Activated CD8-positive, alpha-beta memory T cell treated with anti-CD3 and anti-CD28 coated beads for 36 hours (primary cell): ENCODE measurements at regions not wholly inside any gene's neighbourhood (a gene's known extent, or its start where the extent isn't known, plus 50 kb on each side); places are given as distances from the start of the nearest gene placed in this dataset.

Experiments
- CTCF ChIA-PET: fragments of 350-600 bp; sonication (Branson Sonifier 250); formaldehyde crosslinking; loops from one replicate; lab custom pipeline; 2021; ENCODE audit warnings: antibody characterized with exemption; lab: Charles Lee
- POLR2A ChIA-PET: fragments of 350-600 bp; sonication (Branson Sonifier 250); formaldehyde crosslinking; loops from one replicate; lab custom pipeline; 2021; ENCODE audit warnings: antibody characterized with exemption; lab: Charles Lee

DNA sequence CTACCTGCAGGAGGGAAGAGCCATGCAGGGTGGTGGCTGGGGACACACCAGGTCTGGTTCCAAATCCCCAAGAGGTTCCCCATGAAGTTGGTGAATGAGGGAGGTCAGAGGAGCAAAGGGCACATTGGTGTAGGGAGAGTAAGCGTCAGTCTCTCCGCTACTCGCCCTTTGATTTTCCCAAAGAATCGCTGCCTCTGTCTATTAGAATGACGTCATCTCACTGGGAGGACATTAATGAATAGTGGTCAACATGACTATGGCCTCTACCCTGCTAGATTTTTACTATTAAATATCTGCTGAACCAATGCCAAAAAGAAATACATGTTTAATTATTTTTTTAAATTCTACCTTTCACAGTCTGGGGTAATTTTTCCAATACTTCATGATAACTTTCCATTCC is 109.6 kb upstream of the SNTG2 start:
- ChIA-PET CTCF (no interaction called here), POLR2A (no interaction called here)

DNA sequence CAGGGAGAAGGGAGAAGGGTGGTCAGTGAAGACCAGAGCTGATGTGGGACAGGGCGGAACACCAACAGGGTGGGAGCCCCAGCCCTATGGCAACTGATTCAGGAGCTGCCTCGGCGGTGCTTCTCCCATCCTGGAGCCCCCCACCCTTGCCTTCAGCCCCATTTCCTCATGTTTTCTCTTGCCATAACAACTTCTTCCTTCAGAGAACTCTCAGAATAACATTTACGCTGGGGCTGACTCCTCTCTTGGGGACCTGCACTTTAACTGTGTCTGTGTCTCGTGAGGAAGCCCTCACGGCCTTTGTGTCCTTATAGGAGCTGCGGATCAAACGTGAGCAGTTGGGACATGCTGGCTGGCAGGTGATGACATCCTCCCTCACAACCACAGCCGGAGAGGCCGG is 116.4 kb upstream of the SNTG2 start:
- POLR2A ChIA-PET, result no interaction called here
- CTCF ChIA-PET, result no interaction called here

DNA sequence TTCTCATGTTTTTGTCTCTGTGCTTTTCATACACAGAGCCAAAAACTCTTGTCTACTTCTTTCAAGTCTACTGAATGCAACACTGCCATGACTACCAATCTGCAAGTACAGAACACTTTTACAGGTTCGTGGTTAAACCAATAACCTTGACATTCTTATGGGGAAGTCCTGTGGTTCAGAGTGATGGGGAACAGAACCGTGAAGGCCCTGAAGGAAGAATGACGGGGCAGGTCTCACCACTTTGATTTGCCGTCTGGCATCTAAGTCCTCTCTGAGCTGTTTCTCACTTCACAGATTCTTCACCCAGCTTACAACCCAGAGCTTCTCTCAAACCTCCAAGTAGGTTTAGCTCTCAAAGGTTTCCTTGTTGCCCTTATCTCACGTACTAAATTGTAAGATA is 117.5 kb upstream of the SNTG2 start:
- POLR2A ChIA-PET, result no interaction called here
- CTCF ChIA-PET, result no interaction called here

DNA sequence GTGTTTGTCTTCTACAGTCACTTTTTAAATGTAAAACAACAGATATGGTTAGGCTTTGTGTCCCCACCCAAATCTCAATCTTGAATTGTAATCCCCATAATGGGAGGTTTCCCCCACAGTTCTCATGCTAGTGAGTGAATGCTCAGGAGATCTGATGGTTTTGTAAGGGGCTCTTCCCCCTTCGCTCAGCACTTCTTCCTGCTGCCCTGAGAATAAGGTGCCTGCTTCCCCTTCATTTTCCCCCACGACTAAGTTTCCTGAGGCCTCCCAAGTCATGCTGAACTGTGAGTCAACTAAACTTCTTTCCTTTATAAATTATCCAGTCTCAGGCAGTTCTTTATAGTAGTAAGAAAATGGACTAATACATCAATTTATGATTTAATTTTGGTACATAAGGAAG is 118.0 kb upstream of the SNTG2 start:
- POLR2A ChIA-PET, result no interaction called here
- CTCF ChIA-PET, result no interaction called here

DNA sequence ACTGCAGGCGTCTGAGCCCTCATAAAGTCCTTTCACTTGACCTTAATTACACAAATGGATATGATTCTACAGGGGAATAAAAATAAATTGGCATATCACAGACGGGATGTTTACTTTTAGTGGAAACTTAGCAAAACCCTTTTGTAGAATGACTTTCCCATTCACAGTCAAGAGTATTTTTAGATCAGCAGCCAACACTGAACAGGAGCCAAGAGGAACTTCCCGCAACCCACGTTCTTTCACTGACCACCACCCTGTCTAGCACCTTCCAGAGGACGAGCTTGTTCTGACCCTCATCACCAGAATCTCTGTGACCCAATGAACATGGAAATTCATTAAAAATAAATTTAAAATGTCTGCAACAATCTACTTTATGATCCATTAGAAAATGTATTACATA is 119.0 kb upstream of the SNTG2 start:
- POLR2A ChIA-PET, result no interaction called here
- CTCF ChIA-PET, result no interaction called here

DNA sequence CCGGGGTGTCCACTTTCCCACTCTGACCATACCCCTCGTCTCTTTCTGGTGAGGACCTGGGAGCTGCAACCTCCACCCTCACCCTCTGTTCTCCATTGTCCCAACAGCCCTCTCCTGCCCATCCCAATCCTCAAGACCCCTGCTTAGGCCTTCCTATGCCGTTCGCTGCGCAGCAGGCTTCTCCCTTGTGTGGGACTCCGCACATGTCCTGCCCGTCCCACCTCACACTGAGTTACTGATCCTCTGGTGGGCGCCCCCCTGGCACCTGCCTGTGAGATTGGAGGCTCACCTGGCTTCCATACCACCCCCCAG is 119.5 kb upstream of the SNTG2 start:
- POLR2A ChIA-PET, result no interaction called here
- CTCF ChIA-PET, result no interaction called here

DNA sequence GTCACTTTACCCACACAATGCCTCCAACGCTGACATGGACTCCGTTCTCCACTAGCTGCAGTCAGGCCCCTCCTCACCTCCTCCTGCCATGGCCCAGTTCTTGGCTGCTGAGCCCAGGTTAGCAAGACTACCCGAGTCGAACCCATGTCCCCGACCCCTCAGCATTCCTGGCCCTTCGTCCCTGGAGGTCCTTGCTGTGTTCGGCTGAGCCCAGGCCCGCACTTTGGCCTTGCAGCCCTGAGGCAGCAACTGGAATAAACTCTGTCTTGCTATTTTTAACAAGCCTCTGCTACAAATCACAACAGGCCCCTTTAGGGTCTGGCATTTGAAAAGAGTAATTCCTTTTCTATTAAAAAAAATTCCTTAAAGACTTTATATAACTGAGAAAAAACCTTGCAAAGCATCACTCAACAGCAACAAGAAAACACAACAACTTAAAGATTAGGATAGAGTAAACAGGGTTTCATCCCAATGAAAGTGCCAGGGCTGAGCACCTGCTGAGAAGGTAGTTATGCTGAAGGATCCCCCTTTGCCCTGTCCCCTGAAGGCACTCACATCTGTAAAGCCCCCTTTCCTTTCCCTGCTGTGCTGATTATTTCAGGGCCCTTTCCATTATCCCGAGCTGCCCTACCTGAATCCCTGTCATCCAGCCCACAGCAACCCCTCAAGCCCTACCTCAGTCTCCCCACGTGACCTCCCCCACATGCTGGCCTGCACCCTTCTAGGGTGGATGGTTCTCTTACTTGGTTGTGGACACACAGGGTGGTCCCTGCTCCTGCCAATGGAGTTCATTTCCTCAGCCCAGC is 120.0 kb upstream of the SNTG2 start:
- CTCF ChIA-PET, result no interaction called here
- POLR2A ChIA-PET, result no interaction called here

DNA sequence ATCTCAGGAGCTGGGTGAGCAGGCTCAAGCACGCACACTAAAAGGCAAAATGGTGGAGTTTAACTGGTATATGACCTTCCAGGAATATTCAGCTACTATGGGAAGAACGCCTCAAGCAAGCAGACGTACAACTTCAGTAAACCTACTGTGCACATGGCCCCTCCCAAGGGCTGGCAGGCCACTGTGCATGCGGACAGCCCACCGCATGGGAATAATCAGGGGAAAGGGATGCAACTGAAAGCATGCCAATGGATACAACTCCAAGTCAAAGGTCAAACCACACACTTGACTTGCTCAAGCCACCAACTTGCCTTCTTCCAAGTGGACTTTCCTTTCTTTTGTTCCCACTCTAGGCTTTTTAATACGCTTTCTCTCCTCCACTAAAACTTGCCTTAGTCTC is 121.6 kb upstream of the SNTG2 start:
- ChIA-PET CTCF (no interaction called here), POLR2A (no interaction called here)

DNA sequence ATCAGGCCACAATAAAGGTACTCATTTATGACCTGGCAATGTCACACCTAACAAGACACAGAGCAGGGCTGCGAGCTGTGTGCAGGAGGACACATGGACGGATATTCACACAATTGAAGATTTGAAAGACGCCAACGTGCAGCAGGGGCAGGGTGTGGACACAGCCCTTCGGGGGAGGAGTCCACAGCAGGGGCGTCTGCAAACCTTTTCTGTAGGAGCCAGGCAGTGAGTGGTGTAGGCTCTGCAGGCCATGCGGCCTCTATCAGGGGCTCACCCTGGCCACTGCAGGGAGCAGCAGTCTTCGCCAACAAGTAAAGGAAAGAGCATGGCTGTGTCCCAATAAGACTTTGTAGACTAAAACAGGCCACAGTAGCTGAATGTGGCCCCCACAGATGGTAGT is 125.7 kb upstream of the SNTG2 start:
- ChIA-PET CTCF (no interaction called here), POLR2A (no interaction called here)

DNA sequence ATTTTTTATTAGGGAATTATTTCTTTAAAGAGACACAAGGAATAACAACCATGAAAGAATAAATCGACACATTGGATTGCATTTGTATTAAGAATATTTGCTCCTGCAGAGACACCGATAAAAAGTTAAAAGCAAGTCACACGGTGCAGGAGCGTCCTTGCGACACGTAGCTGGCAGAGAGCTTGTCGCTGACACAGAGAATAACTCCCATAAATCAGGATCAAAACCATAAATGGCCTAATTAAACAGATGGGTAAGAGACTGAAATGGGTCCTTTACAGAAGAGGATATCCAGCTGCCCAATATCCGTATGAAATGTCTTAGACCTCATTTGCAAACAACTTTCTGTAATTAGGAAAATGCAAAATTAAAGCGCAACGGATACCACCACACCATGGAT is 126.1 kb upstream of the SNTG2 start:
- POLR2A ChIA-PET, result no interaction called here
- CTCF ChIA-PET, result no interaction called here

DNA sequence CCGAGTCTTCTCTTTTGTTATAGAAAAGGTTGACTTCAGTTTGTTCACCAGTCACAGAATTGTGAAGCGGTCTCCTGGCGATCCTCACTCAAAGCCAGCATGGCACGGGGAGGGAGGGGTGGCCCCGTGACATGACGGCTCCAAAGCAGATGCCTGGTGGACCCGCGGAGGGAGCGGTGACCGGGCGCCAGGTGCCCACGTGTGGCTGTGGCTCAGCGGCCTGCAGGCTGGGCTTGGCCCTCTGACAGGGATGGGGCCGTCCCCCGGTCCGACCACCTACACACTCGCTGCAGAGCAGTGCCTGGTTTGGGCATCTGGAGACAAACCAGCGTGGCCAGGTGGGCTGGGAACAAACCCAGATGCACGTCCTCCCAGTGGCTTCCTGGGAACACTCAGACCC is 129.1 kb upstream of the SNTG2 start:
- ChIA-PET CTCF (no interaction called here), POLR2A (no interaction called here)

DNA sequence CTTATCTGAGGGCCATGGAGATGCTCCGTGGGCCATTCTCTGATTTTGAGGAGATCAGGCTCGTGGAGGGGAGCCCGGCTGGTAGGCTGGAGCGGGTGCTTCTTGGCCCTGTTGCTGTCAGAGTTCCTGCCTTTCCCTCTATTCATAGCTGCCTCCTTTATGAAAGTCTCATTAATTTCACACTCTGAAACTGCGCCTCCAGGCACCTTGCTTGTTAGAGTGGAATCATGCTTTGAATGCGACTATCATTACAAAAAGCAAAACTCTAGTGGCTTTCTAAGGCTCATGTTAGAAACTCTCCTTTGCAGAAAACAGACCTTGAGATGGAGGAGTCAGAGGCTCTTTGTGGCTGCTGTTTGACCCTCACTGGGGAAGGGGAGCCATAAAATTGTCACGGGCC is 131.0 kb upstream of the SNTG2 start:
- CTCF ChIA-PET, result no interaction called here
- POLR2A ChIA-PET, result no interaction called here

DNA sequence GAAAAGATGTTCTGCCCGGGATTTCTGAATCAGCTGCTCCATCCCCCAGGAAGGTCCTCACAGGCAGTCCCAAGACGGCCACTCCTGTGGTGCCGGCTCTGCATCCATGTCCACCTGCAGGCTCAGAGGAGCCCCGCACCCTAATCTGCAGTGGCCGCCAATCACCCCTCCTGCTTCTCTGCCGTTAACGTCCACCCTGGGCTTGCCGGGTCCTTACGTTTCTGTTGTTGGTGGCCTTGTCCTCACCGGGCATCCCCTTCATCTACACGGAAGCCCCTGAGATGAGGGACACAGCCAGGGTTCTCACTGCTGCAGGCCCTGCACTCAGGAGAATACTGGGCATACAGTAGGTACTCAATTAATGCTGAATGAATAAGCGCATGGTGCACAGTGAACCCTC is 131.5 kb upstream of the SNTG2 start:
- ChIA-PET CTCF (no interaction called here), POLR2A (no interaction called here)

DNA sequence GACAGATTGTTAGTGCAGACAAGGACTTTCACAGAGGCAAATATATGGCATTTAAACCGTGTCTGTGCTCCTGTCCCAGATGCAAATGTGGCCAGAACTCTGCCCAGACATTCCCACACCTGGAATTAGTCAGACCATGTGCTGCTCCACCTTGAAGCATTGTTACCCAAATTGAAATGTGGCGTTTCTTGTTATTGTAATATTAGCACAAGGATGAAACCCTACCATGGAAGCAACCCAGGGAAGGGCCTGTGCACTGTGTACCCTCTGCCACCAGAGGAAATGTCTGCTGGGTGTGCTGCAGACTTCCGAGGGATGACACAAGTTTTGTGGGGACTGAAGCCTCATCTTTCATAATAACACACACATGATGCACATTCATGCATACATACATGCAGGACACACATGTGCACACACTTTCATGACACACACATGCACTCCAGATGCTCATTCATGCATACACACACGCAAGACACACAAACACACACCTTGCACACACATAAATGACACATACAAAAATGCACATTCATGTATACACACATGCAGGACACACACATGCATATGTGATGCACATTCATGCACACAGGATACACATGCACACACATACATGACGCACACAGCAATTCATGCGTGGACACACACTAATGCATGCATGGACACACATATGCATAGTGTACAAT is 133.2 kb upstream of the SNTG2 start:
- ChIA-PET POLR2A (no interaction called here), CTCF (no interaction called here)

DNA sequence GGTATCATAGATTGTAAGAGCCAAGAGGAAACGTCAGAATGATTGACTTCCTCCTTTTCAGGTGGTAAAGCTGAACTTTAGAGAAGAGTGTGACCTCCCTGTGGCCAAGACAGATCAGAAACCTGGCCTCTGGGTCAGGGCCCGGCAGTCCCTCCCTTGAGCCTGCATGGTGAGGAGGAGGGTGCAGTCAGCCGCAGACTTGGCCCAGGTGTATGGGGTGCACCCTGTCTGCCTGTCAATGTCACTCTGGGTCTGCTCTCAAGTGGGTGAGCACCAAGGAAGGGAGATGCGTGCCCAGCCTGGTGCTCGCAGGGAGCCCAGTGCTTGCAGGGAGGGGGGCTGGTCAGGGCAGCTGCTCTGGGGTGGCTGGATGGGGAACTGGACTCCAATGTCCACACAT is 134.4 kb upstream of the SNTG2 start:
- POLR2A ChIA-PET, result no interaction called here
- CTCF ChIA-PET, result no interaction called here

DNA sequence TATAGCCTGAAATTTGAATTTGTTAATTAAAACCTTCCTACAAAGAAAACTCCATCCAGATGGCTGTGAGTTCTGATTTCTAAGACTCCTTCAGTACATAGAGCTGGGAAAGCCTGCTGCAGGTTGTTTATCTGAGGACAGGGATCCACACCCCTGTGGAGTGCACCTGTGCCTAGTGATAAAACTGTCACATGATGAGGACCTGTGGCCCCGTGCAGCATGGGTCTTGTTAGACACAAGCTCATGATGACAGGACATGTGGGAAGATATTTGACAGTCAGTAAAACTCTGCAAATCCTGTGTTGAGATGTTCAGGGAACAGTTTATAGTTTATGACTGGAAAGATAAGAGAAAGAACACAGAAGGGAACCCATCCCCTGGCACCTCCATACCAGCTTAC is 133.2 kb upstream of the TMEM18 start:
- POLR2A ChIA-PET, result no interaction called here
- CTCF ChIA-PET, result no interaction called here

DNA sequence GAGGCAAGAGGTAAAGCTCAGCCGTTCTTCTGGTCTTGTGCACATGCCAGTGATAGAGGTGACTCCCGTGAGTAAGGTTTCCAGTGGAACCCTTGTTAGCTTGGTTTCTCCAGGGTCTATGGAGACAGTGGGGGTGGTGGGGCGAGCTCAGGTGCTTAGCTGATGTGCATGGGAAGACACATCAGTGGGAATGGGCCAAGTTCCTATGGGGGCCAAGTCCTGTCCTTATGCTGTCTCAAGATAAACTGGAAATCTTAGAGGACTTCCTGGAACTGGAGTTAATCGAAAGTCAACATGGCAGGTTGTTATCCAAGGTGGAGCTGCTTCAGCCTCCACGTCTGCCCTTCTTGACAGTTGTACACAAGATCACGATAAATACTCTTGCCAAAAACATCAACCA is 130.1 kb upstream of the TMEM18 start:
- POLR2A ChIA-PET, result no interaction called here
- CTCF ChIA-PET, result no interaction called here

DNA sequence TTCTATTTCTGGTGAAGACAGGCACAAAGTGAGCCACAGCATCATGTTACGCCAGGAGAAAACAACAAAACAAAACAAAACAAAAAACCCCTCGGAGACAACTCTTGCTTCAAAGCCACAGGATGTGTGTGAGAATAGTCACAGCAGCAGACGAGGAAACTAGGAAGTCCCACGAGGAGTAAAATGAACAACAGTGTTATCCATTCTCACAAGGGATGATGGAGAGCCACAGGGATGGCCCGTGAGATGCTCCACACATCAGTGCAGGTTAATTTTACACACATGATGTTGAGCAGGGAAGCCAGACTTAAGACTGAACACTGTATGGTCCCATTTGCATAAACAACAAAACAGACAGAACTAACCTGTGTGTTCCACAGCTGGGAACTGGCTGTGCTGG is 128.5 kb upstream of the TMEM18 start:
- POLR2A ChIA-PET, result no interaction called here
- CTCF ChIA-PET, result no interaction called here

DNA sequence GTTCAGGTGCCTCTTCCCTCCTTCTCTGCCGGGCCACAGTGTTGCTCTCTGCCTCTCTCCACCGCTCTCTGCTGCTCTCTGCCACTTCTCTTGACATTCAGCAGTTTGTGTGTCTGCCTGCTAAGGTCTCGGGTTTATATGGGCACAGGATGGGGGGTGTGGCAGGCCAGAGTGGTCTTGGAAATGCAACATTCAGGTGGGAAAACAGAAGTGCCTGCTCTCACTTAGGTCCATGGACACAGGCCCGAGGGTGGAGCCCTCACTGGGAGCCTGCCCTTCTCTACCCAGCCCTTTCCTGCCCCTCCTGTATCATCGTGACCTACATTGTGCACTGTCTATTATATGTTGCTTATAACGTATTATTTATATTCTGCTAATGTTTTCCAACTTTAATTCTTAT is 120.8 kb upstream of the TMEM18 start:
- POLR2A ChIA-PET, result no interaction called here
- CTCF ChIA-PET, result no interaction called here

DNA sequence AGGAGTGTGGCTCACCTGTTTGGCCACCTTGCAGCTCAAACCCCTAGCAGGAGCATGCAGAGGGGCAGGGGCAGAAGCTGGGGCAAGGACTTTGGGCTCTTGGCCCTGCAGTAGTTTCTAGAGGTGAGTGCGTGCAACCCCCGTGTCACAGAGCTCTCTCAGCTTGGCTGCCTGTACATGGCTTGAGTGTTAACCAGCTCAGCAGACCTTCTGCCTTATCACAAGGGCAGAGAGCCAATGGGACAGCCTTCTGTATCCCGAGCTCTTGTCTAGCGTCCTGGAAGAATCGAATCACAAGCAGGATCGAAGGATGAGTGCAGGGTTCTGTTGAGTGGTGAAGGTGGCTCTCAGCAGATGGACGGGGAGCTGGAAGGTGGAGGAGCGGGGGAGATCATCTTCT is 120.3 kb upstream of the TMEM18 start:
- ChIA-PET POLR2A (no interaction called here), CTCF (no interaction called here)

DNA sequence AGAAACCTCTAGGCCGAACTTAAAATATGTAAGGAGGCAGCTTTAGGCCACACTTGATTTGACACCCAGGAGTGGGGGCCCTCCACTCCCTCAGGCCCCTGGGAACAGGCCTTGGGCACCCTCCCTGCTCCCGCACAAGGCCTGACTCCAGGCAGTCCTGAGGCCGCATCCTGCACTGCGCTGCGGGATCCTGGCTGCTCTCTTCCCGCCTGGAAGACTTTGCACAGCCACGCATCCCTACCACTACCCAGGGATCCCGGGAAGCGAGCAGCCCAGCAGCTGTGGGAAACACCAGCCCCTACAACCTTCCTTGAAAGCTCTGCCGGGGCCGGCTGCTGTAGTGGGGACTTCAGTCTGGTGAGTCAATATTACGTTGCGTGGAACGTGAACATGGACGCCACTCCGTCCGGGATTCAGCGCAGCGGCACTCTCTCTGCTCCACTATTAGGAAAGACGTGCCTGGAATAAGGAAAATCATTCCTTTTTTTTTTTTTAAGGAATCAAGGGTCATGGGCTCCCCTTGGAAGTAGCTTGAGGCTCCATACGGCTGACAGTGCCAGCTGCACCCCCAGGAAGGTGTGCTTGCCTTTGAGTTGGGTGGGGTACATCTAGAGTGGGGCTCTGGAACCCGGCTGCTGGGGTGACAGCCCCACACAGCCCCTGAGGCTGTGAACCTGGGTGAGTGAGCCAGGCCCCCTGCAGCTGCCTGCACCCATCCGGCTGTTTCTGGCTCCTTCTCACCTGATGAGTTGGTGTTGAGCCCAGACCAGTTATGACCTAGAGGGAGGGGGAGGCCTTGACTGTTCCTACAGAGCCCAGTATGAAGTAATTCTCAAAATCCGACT is 119.2 kb upstream of the TMEM18 start:
- CTCF ChIA-PET, result no interaction called here
- POLR2A ChIA-PET, result no interaction called here
